T-helper 2 cell (primary cell): ENCODE measurements at regions not wholly inside any gene's neighbourhood (a gene's known extent, or its start where the extent isn't known, plus 50 kb on each side); places are given as distances from the start of the nearest gene placed in this dataset.

Source experiments
- DNase-seq, 5 experiments: peaks; one replicate each; pipeline versions ENCODE4 v3.0.0 to v3.0.0-alpha.2; 2012 to 2022

GRCh38 chr6:50102676-50103075 lies 52.9 kb upstream of the DEFB112 start:
- DNase-seq = no peak

DNA sequence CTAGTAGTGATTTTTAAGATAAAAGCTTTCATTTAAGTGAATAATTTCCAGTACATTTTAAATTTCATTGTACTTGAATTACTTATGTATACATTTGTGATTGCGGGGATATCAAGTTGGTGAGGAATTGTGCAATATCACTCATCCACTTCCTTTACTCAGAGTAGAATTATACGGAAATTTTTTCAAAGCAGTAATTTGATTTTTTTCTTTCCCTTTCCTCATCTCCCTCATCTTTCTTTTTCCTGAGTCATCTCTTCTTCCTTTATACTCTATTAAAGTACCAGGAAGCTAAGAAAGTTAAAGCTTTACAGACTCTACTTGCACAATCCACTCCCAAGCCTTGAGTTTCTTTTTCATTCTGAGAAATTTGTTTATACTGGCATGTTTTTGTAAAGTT lies 60.9 kb upstream of the DEFB112 start:
- no peak for DNase-seq

GRCh38 chr6:50112981-50113857 lies 63.5 kb upstream of the DEFB112 start:
- DNase-seq = no peak

- DNase-seq = no peak
Measured at GRCh38 chr6:50116390-50116789, 66.7 kb upstream of the DEFB112 start.

GRCh38 chr6:50116797-50117542 lies 67.2 kb upstream of the DEFB112 start:
- no peak for DNase-seq

DNA sequence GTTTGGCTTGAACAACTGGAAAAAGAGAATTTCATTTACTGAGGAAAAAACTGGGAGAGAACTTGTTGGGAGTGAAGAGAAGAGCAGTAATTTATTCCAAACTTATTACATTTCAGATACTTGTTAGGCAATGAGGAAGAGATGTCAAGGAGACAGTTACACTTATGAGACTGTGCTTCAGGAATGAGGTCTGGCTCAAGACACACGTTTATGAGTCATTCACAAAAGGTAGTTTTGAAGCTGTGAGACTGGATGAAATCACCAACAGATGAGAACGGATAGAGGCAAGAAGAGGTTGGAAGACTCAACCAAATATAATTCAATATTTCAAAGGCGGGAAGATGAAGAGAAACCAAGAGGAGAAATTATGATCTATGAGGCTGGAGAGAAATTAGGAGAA lies 70.6 kb upstream of the DEFB112 start:
- no peak for DNase-seq

DNA sequence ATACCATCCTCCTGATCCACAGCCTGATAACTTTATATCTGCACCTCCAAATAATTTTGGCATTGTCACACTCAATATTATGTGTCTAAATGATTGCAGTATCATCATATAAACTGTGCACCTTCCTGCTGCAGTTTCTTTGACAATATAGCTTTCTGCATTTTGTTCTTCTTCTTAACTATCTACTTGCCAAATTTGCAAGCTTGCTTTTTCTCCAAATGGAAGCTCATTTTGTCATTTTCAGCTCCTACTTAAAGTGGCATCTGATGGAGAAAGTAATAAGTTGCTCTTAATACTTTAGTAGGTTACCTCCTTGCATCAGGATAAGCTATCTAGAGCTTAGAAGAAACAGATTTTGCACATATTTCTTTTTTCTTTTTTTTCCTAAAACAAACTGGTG lies 74.0 kb upstream of the DEFB112 start:
- no peak for DNase-seq

- no peak for DNase-seq
Measured at GRCh38 chr6:50124572-50124971, 74.8 kb upstream of the DEFB112 start.

- peak in 1 of 5 experiments; percentile 3 for DNase-seq
Measured at GRCh38 chr6:50128420-50129005, 78.8 kb upstream of the DEFB112 start.

DNA sequence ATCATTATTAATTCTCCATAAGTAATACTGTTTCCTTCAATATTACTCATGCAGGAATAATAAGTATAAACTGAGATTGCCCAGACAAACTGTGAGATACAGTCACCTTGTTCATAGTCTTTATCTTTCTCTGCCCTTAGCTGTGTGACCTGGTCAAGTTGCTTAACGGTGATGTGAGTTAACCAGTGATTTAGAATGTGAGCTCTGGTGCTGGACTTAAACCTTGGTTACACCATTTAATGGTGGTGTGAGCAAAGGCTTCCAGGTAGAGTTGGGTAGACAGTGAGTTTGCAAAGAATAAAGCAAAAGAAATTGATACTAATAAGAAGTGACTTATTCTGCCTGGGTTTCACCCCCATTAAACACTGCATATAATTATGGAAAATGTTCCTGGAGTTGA lies 86.2 kb upstream of the DEFB112 start:
- no peak for DNase-seq

DNA sequence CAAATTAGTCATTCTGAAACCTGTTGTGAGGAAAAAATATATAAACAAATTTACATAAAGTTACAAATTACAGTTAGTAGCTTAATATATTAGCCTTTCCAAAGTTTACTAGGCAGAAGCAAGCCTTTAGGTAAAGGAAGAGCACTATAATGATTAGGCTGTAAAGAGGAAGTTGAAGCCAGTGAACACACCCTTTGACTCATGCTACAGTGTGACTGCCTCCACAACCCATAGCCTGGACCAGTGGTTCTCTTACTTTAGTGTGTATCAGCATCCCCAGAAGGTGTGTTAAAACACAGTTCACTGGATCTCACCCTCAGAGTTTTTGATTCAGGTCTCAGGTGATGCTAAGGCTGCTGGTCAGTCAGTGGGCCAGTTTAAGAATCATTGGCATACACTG lies 91.4 kb upstream of the DEFB112 start:
- no peak for DNase-seq

DNA sequence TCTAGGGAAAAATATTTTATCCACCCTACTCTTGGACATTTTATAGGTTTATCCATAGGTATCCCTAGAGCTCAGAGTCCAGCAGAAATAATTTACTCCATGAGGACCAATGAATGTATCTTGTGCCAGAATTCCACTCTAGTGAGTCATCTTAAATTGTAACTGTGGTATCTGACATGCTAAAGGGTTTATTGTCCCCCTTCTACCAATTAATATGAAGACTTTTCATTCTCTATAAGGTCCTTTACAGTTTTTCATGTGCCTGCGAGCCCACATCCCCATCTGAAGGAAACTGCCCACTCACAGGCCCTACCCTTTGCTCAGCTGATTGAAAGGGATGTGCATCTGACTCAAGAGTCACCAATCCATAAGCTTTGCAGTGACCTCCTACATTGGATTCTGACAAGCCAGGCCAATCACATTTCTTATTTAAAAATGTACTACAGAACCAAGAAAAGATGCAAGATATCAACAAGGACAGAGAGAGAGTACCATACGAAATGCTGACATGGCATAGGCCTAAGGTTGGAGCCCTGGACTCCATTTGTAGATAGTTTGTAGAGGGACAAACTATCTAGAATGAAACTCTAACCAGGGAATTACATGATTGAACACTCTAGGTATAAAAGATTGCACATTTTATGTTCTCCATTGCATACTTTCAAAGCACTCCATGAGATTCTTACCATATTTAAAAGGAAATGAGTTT lies 93.4 kb upstream of the DEFB112 start:
- no peak for DNase-seq

DNA sequence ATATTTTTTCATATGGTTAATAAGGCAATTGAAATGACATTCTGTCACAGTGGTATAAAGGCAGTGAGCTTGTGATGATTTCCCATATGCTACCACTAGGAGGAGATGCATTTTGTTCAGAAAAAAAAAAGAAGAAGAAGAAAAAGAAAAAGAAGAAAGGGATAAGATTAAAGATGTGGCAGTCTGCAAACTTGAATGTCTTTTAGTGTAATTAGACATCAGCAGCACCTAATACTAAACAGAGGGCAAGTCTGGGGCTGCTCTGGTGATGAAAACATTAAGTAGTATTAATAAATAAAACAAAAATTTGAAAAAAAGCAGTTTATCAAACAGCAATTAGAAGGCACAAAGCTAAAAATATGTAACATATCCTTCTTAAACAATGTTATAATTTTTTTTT lies 95.4 kb upstream of the DEFB112 start:
- DNase-seq = no peak

- no peak for DNase-seq
Measured at GRCh38 chr6:50147371-50147770, 97.6 kb upstream of the DEFB112 start.

DNA sequence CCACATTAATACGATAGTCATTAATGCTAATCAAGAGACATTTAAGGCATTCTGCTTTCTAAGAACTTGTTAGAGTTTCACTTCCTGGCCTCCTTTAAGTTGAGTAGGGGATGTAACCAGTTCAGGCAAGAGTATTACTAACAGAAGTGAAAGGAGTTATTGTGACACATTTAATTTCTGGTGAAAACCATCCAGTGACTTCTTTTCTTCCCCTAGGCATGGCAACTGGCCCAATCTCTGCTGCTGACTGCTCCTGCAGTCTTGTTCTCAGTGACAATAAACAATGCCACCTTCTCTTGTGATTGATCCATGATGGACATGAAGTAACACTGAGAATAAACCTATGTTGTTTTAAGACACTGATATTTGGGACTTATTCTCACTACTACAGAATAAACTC lies 130.9 kb upstream of the DEFB112 start:
- DNase-seq = no peak

- DNase-seq = no peak
Measured at GRCh38 chr6:50185006-50185405, 135.3 kb upstream of the DEFB112 start.

DNA sequence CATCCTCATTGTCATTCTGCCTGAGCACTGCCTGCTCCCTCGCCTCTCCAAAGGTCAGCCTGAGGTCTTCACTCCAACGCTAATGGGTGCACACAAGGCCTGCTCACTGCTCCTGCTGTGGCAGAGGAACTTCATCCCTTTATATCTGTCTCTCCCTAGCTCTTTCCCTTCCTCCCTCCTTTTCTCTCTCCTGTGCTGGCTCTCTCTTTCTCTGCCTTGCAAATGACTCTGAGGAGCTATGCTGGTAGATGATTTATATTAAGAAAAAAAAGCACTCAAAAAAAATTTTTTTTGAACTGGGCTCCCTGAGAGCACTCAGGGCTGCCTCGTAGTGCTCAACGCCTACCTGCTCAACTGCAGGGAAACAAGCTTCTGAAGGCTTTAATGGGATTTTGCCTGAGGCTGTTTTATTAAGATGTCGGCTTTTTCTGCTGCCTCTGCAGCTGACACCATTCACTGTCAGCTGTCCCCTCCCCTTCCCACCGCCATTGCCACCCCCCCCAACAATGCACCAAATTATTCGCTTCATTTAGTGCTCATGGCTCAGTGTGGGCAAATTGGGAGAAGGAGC lies 137.7 kb upstream of the DEFB112 start:
- DNase-seq = no peak

- DNase-seq = no peak
Measured at GRCh38 chr6:50198245-50198644, 148.5 kb upstream of the DEFB112 start.

DNA sequence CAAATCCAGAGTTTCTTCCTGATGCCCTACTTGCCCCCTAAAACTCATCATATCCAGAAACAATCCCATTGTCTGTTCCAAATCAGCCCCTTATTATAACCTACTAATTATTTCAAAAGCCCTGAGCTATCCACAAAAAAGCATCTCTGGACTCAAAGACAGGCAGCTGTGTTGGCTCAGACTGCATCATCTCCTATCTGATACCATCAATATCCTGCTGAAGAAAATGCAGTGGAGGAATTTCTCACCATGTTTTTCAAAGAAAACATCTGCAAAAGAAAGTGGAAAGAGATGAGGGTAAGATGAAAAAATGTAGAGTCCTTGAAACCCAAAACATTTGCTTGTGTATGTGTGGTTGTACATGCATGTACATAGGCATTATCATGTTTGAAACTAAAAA lies 153.0 kb upstream of the DEFB112 start:
- DNase-seq = no peak

DNA sequence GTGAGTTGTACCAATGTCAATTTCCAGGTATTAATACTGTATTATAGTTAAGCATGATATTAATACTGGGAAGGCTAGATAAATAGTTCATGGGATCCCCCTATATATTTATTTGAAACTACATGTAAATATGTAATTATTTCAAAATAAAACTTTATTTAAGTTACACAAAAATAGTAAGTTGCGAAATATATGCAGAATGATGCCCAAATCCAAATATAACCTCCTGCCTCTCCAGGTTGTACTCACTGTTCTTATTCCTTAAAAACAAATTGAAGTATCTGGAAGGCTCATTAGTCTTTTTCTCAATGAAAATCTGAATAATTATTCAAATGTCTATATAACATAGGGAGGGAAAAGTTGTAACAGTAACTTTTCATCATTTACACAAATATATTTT lies 161.9 kb upstream of the DEFB112 start:
- no peak for DNase-seq

DNA sequence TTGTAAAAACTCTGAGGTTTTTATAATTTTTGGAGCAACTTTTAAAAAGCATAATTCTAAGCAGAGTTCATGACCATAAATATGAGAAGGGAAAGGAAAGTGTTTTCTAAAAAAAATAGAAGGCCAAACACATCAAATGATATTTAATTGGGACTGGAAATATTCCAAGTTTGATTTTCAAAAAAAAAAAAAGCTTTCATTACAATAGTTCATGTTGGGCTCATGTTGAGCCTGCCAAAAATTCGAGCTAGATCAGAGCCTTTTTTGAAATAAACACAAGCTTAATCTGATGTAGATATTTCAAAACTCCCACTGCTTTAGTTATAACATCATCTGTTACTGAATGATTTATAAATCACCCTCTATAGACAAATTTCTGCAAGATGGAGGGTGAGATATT lies 163.4 kb upstream of the DEFB112 start:
- no peak for DNase-seq

GRCh38 chr6:50214937-50215336 lies 165.2 kb upstream of the DEFB112 start:
- DNase-seq = no peak

DNA sequence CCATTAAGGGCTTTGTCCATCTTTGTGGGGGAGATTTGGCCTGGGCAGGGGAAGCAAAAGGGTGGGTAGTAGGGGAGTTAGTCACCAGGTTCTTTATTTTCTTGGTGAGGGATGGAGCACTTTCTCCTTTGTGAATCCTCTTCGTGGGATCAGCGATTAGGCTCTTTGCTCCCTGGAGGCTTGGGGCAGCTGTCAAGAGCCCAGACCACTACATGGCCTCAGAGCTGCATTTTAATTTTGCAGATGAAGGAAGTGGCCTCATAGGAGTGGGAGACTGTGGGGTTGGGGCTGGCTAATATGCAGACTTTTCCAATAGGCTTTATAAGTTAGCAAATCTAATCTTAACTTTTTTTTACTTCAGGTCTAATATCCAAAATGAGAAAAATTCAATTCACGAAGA lies 168.1 kb upstream of the DEFB112 start:
- DNase-seq = no peak
